PC-9 (cell line): ENCODE measurements at regions not wholly inside any gene's neighbourhood (a gene's known extent, or its start where the extent isn't known, plus 50 kb on each side); places are given as distances from the start of the nearest gene placed in this dataset.

ENCODE experiments used
- CTCF ChIP-seq: fragments of 200-600 bp; sonication (generic); conservative IDR thresholded peaks from 2 replicates; pipeline ENCODE4 v1.6.1; 2017; ENCODE audit warnings: mixed run types, antibody characterized with exemption, mild to moderate bottlenecking, moderate library complexity
- EZH2 ChIP-seq: fragments of 200-600 bp; sonication (generic); IDR thresholded peaks from 2 replicates; pipeline ENCODE4 v1.8.0; 2017; ENCODE audit warnings: antibody characterized with exemption, low read depth

DNA sequence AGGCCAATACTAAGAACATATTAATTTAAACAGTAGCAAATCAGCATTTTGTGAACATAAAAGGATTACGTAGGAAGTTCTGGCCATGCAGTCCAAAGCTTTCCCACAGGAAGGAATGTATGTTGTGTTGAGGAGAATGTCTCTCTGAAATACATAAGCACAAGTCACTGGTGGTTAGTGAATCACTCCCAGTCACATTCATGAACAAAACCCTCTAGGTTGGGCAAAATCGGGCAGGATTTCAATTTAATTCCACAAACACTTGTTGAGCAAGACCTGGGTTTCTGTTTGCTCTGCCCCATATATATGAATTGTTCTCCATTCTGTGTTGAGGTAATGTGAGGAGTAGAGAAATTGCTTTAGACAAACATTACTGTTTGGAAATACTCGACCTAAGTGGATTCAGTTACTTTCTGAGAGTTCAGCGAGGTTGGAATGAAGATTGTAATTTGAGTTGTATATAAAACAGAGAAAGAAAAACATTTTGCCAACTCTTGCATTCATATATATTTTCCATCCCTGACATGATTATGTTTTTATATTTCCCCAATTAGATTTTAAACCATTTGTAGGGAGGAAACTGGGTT lies 127.6 kb upstream of the RPS23 start:
- TF ChIP-seq EZH2 (no peak), CTCF (no peak)
